GM23338 (cell line): ENCODE measurements at regions not wholly inside any gene's neighbourhood (a gene's known extent, or its start where the extent isn't known, plus 50 kb on each side); places are given as distances from the start of the nearest gene placed in this dataset.

ENCODE experiments used
- ATAC-seq: fragments of 200-7000 bp; cut with Tn5 transposase; 3 replicates; pipeline ENCODE4 v1.9.1; 2020
- DNase-seq: peaks from one replicate; pipeline ENCODE4 v3.0.0-alpha.2; 2015; ENCODE audit warnings: low spot score
- H2AFZ ChIP-seq: fragments of 200-600 bp; sonication (generic); 2 replicates; pipeline ENCODE4 v1.8.0; 2016; ENCODE audit warnings: antibody characterized with exemption, mild to moderate bottlenecking, moderate library complexity
- H3F3A ChIP-seq: fragments of 200-600 bp; sonication (generic); replicated peaks from 2 replicates; pipeline ENCODE4 v1.8.0; 2017; ENCODE audit warnings: antibody characterized with exemption, mixed run types, low read depth
- H3K27ac ChIP-seq: fragments of 200-600 bp; sonication (generic); 2 replicates; pipeline ENCODE4 v1.6.1; 2016; ENCODE audit warnings: low read depth
- H3K27me3 ChIP-seq: fragments of 200-600 bp; sonication (generic); 2 replicates; pipeline ENCODE4 v1.8.0; 2016; ENCODE audit warnings: mild to moderate bottlenecking, mixed run types, moderate library complexity; ENCODE audit not compliant: insufficient read depth
- H3K36me3 ChIP-seq: fragments of 200-600 bp; sonication (generic); 2 replicates; pipeline ENCODE4 v1.8.0; 2016; ENCODE audit warnings: mild to moderate bottlenecking; ENCODE audit not compliant: insufficient read depth
- H3K4me1 ChIP-seq: fragments of 200-600 bp; sonication (generic); 2 replicates; pipeline ENCODE4 v1.8.0; 2016; ENCODE audit warnings: mild to moderate bottlenecking, moderate library complexity; ENCODE audit not compliant: insufficient read depth
- H3K4me2 ChIP-seq: fragments of 200-600 bp; sonication (generic); 2 replicates; pipeline ENCODE4 v1.7.1; 2017; ENCODE audit warnings: mixed run types
- H3K4me3 ChIP-seq: fragments of 200-600 bp; sonication (generic); 2 replicates; pipeline ENCODE4 v1.6.1; 2016; ENCODE audit warnings: mixed run types
- H3K79me2 ChIP-seq: fragments of 200-600 bp; sonication (generic); replicated peaks from 2 replicates; pipeline ENCODE4 v1.8.0; 2017; ENCODE audit warnings: mild to moderate bottlenecking; ENCODE audit not compliant: insufficient read depth
- H3K9me2 ChIP-seq: fragments of 200-600 bp; sonication (generic); 2 replicates; pipeline ENCODE4 v1.8.0; 2017; ENCODE audit not compliant: insufficient read depth
- H4K20me1 ChIP-seq: fragments of 200-600 bp; sonication (generic); replicated peaks from 2 replicates; pipeline ENCODE4 v1.8.0; 2017; ENCODE audit warnings: mild to moderate bottlenecking; ENCODE audit not compliant: insufficient read depth
- H3K27ac Mint-ChIP-seq: 2 replicates; pipeline ENCODE4 v1.8.0; 2020; ENCODE audit warnings: inconsistent platforms, mild to moderate bottlenecking, moderate library complexity, mixed read lengths
- H3K27me3 Mint-ChIP-seq: 3 replicates; pipeline ENCODE4 v1.8.0; 2022; ENCODE audit warnings: low read depth, mild to moderate bottlenecking, moderate library complexity, mixed read lengths, inconsistent platforms; ENCODE audit not compliant: insufficient read depth, poor library complexity
- H3K36me3 Mint-ChIP-seq: 3 replicates; pipeline ENCODE4 v1.8.0; 2021; ENCODE audit warnings: low read depth, mild to moderate bottlenecking, inconsistent platforms, moderate library complexity, mixed read lengths
- H3K4me1 Mint-ChIP-seq: 3 replicates; pipeline ENCODE4 v1.8.0; 2020; ENCODE audit warnings: mild to moderate bottlenecking, inconsistent platforms, mixed read lengths
- H3K4me3 Mint-ChIP-seq: 3 replicates; pipeline ENCODE4 v1.8.0; 2021; ENCODE audit warnings: moderate library complexity, mild to moderate bottlenecking, inconsistent platforms, mixed read lengths
- H3K9me3 Mint-ChIP-seq: 3 replicates; pipeline ENCODE4 v1.8.0; 2020; ENCODE audit warnings: moderate library complexity, mild to moderate bottlenecking, inconsistent platforms, mixed read lengths
- CREB1 ChIP-seq: fragments of 250-450 bp; sonication (Bioruptor Pico); IDR thresholded peaks from 2 replicates; pipeline ENCODE4 v1.5.0; 2020; ENCODE audit warnings: low read depth, mild to moderate bottlenecking, moderate library complexity
- CTCF ChIP-seq, 2 experiments: fragments of 200-600 bp in 1 of 2; sonication (generic) in 1 of 2; conservative IDR thresholded peaks; 2 replicates each; pipeline versions ENCODE4 v1.5.1 to v1.6.1; 2016 to 2017; ENCODE audit warnings: antibody characterized with exemption in 2 of 2, low read depth in 2 of 2, mild to moderate bottlenecking in 2 of 2, moderate library complexity in 1 of 2
- ETS1 ChIP-seq: IDR thresholded peaks from 2 replicates; pipeline ENCODE4 v1.6.1; 2016; ENCODE audit warnings: antibody characterized with exemption
- EZH2 ChIP-seq: fragments of 200-600 bp; sonication (generic); IDR thresholded peaks from one replicate; pipeline ENCODE4 v1.8.0; 2017; ENCODE audit warnings: antibody characterized with exemption, mild to moderate bottlenecking, low read depth; ENCODE audit not compliant: unreplicated experiment
- EZH2phosphoT487 ChIP-seq: fragments of 200-600 bp; sonication (generic); IDR thresholded peaks from one replicate; pipeline ENCODE4 v1.8.1; 2018; ENCODE audit warnings: antibody characterized with exemption; ENCODE audit not compliant: unreplicated experiment
- NANOG ChIP-seq: IDR thresholded peaks from 2 replicates; pipeline ENCODE4 v1.6.1; 2016; ENCODE audit warnings: antibody characterized with exemption, borderline replicate concordance
- POLR2AphosphoS5 ChIP-seq: IDR thresholded peaks from 2 replicates; pipeline ENCODE4 v1.6.1; 2016; ENCODE audit warnings: antibody characterized with exemption, low read depth
- REST ChIP-seq: IDR thresholded peaks from one replicate; pipeline ENCODE4 v1.6.1; 2018; ENCODE audit warnings: antibody characterized with exemption; ENCODE audit not compliant: unreplicated experiment
- STAT1 ChIP-seq: IDR thresholded peaks from one replicate; pipeline ENCODE4 v1.6.1; 2016; ENCODE audit warnings: antibody characterized with exemption; ENCODE audit not compliant: unreplicated experiment
- ZNF114 ChIP-seq: fragments of 250-450 bp; sonication (Bioruptor Pico); IDR thresholded peaks from 2 replicates; pipeline ENCODE4 v1.5.0; 2020; ENCODE audit warnings: mild to moderate bottlenecking, moderate library complexity
- ZNF331 ChIP-seq: fragments of 250-450 bp; sonication (Bioruptor Pico); IDR thresholded peaks from 2 replicates; pipeline ENCODE4 v1.5.0; 2020; ENCODE audit warnings: low read depth, mild to moderate bottlenecking, moderate library complexity
- ZNF462 ChIP-seq: fragments of 250-450 bp; sonication (Bioruptor Pico); IDR thresholded peaks from 2 replicates; pipeline ENCODE4 v1.5.0; 2020; ENCODE audit warnings: mild to moderate bottlenecking, moderate library complexity

GRCh38 chr3:113084777-113085176 lies 94.0 kb downstream of the GTPBP8 start:
- no peak overlapping the region for H3K27ac ChIP-seq
- Mint-ChIP-seq H3K9me3 (no peaks in the 10 kb centered on the region), H3K27me3 (peaks cover 7% of the 10 kb centered on the region), H3K4me1 (peaks cover 23% of the 10 kb centered on the region), H3K27ac (no peak overlapping the region), H3K36me3 (no peaks in the 10 kb centered on the region; the same call in 2 of the 3 replicates), H3K4me3 (no peak overlapping the region)
- peaks cover 11% of the 10 kb centered on the region; the same call in 1 of the 2 replicates for H3K4me1 ChIP-seq
- H3K9me2 ChIP-seq, result no peaks in the 10 kb centered on the region
- no peak for TF ChIP-seq ETS1
- TF ChIP-seq STAT1, result no peak
- TF ChIP-seq ZNF331, result no peak
- TF ChIP-seq CREB1 (CRISPR knock-in tag), result no peak
- TF ChIP-seq ZNF462 (CRISPR knock-in tag), result no peak
- no peak for TF ChIP-seq POLR2AphosphoS5
- no peak for TF ChIP-seq NANOG
- TF ChIP-seq EZH2phosphoT487, result no peak
- no peak for TF ChIP-seq ZNF114 (CRISPR knock-in tag)
- TF ChIP-seq EZH2, result no peak
- no peak for TF ChIP-seq CTCF (conservative IDR thresholded peaks at IDR 0.05; ENCODE audit: low read depth in 2 of 2)
- no peak for TF ChIP-seq REST
- no peaks in the 10 kb centered on the region for H3K79me2 ChIP-seq
- H3K36me3 ChIP-seq, result no peaks in the 10 kb centered on the region
- H3K4me3 ChIP-seq, result no peak overlapping the region
- H3F3A ChIP-seq, result no peaks in the 10 kb centered on the region
- no peak overlapping the region for H2AFZ ChIP-seq
- H3K4me2 ChIP-seq, result no peak overlapping the region
- ATAC-seq, result no peak
- no peaks in the 10 kb centered on the region for H4K20me1 ChIP-seq
- DNase-seq, result no peak
- no peaks in the 10 kb centered on the region for H3K27me3 ChIP-seq
